Mesenchymal stem cell (in vitro differentiated cells and primary cell): ENCODE measurements at regions not wholly inside any gene's neighbourhood (a gene's known extent, or its start where the extent isn't known, plus 50 kb on each side); places are given as distances from the start of the nearest gene placed in this dataset.

ENCODE experiments used
- DNase-seq: peaks from one replicate; pipeline ENCODE4 v3.0.0-alpha.2; 2013
- H2AFZ ChIP-seq: one replicate; pipeline ENCODE4 v1.6.1; 2013; ENCODE audit warnings: low read depth, mild to moderate bottlenecking, control low read depth, inconsistent platforms, low read length, moderate library complexity
- H2AK5ac ChIP-seq: 2 replicates; pipeline ENCODE4 v1.6.1; 2013; ENCODE audit warnings: low read length, moderate library complexity, mild to moderate bottlenecking, inconsistent platforms; ENCODE audit not compliant: severe bottlenecking
- H2BK120ac ChIP-seq: one replicate; pipeline ENCODE4 v1.6.1; 2013; ENCODE audit warnings: low read depth, mild to moderate bottlenecking, inconsistent platforms, low read length, moderate library complexity
- H2BK12ac ChIP-seq, 2 experiments: one replicate each; pipeline ENCODE4 v1.6.1; 2013; ENCODE audit warnings: inconsistent platforms in 2 of 2, low read length in 2 of 2, mild to moderate bottlenecking in 2 of 2, moderate library complexity in 2 of 2, control low read depth in 1 of 2
- H2BK15ac ChIP-seq: one replicate; pipeline ENCODE4 v1.6.1; 2013; ENCODE audit warnings: mild to moderate bottlenecking, low read depth, inconsistent platforms; ENCODE audit not compliant: poor library complexity, severe bottlenecking
- H2BK5ac ChIP-seq: 2 replicates; pipeline ENCODE4 v1.6.1; 2013; ENCODE audit warnings: low read depth, mild to moderate bottlenecking, low read length, control low read depth, inconsistent platforms; ENCODE audit not compliant: poor library complexity, severe bottlenecking
- H3K14ac ChIP-seq, 2 experiments: one replicate each; pipeline ENCODE4 v1.6.1; 2013; ENCODE audit warnings: inconsistent platforms in 2 of 2, low read length in 2 of 2, control low read depth in 1 of 2, mild to moderate bottlenecking in 1 of 2, moderate library complexity in 1 of 2
- H3K18ac ChIP-seq, 2 experiments: one replicate each; pipeline ENCODE4 v1.6.1; 2013; ENCODE audit warnings: inconsistent platforms in 2 of 2, low read length in 2 of 2, control low read depth in 1 of 2, low read depth in 1 of 2, mild to moderate bottlenecking in 1 of 2
- H3K23ac ChIP-seq, 2 experiments: one replicate each; pipeline ENCODE4 v1.6.1; 2013; ENCODE audit warnings: inconsistent platforms in 2 of 2, low read length in 2 of 2, mild to moderate bottlenecking in 2 of 2, moderate library complexity in 2 of 2, control low read depth in 1 of 2
- H3K27ac ChIP-seq: 2 replicates; pipeline ENCODE4 v1.5.1; 2013; ENCODE audit warnings: mild to moderate bottlenecking, moderate library complexity, low read length, control low read depth, inconsistent platforms; ENCODE audit not compliant: poor library complexity, severe bottlenecking
- H3K27me3 ChIP-seq, 2 experiments: 2 replicates each; pipeline versions ENCODE4 v1.6.1 to v1.7.0; 2013; ENCODE audit warnings: low read length in 2 of 2, mild to moderate bottlenecking in 2 of 2, moderate library complexity in 2 of 2, control low read depth in 1 of 2, inconsistent platforms in 1 of 2; ENCODE audit not compliant: control insufficient read depth in 1 of 2, insufficient read depth in 1 of 2
- H3K36me3 ChIP-seq, 2 experiments: 2 replicates each; pipeline versions ENCODE4 v1.6.1 to v1.7.0; 2013; ENCODE audit warnings: low read length in 2 of 2, control low read depth in 1 of 2, inconsistent platforms in 1 of 2, low read depth in 1 of 2, mild to moderate bottlenecking in 1 of 2; ENCODE audit not compliant: insufficient read depth in 2 of 2, control insufficient read depth in 1 of 2
- H3K4ac ChIP-seq, 2 experiments: one replicate each; pipeline ENCODE4 v1.6.1; 2013; ENCODE audit warnings: inconsistent platforms in 2 of 2, low read length in 2 of 2, mild to moderate bottlenecking in 2 of 2, moderate library complexity in 2 of 2, control low read depth in 1 of 2, low read depth in 1 of 2
- H3K4me1 ChIP-seq: 2 replicates; pipeline ENCODE4 v1.6.1; 2013; ENCODE audit warnings: low read depth, low read length, control low read depth; ENCODE audit not compliant: control insufficient read depth, insufficient read depth
- H3K4me2 ChIP-seq: 2 replicates; pipeline ENCODE4 v1.6.1; 2013; ENCODE audit warnings: low read length, mild to moderate bottlenecking, inconsistent platforms; ENCODE audit not compliant: poor library complexity, severe bottlenecking
- H3K4me3 ChIP-seq, 2 experiments: 2 replicates each; pipeline versions ENCODE4 v1.5.1 to v1.7.0; 2013; ENCODE audit warnings: low read length in 2 of 2, mild to moderate bottlenecking in 2 of 2, control low read depth in 1 of 2, low read depth in 1 of 2; ENCODE audit not compliant: insufficient read depth in 1 of 2
- H3K79me1 ChIP-seq: replicated peaks from 2 replicates; pipeline ENCODE4 v1.6.1; 2013; ENCODE audit warnings: mild to moderate bottlenecking, control low read depth, low read length, inconsistent platforms; ENCODE audit not compliant: poor library complexity, severe bottlenecking
- H3K9ac ChIP-seq: 2 replicates; pipeline ENCODE4 v1.7.0; 2013; ENCODE audit warnings: mild to moderate bottlenecking, low read length, moderate library complexity
- H3K9me3 ChIP-seq: 2 replicates; pipeline ENCODE4 v1.7.0; 2013; ENCODE audit warnings: mild to moderate bottlenecking, low read length; ENCODE audit not compliant: control insufficient read depth
- H4K8ac ChIP-seq: one replicate; pipeline ENCODE4 v1.6.1; 2013; ENCODE audit warnings: inconsistent platforms, mild to moderate bottlenecking, low read length, moderate library complexity
- H4K91ac ChIP-seq: one replicate; pipeline ENCODE4 v1.6.1; 2013; ENCODE audit warnings: mild to moderate bottlenecking, low read length, inconsistent platforms
- WGBS: methylation state at CpG from one replicate; pipeline ENCODE4 v1.1.7; 2013; ENCODE audit warnings: mixed read lengths; 5-methylcytosine and 5-hydroxymethylcytosine counted together

GRCh38 chr4:101706535-101707057 lies 83.9 kb upstream of the BANK1 start:
- WGBS: 89% methylated on average over 1 of the region's 1 CpG
- no peaks in the 10 kb centered on the region for H3K4me1 ChIP-seq
- no peak overlapping the region for H3K27ac ChIP-seq
- no peak overlapping the region for H3K23ac ChIP-seq
- no peak overlapping the region for H2BK120ac ChIP-seq
- H3K18ac ChIP-seq: no peak overlapping the region
- H2AK5ac ChIP-seq: no peak overlapping the region
- no peak for DNase-seq
- H3K14ac ChIP-seq: no peak overlapping the region
- no peak overlapping the region for H4K91ac ChIP-seq
- H3K4me3 ChIP-seq: no peak overlapping the region
- H2BK12ac ChIP-seq: no peak overlapping the region
- H4K8ac ChIP-seq: no peak overlapping the region
- no peaks in the 10 kb centered on the region for H3K36me3 ChIP-seq
- H2AFZ ChIP-seq: no peak overlapping the region
- no peaks in the 10 kb centered on the region for H3K27me3 ChIP-seq
- no peak overlapping the region for H3K4me2 ChIP-seq
- H3K4ac ChIP-seq: no peak overlapping the region
- peaks cover 16% of the 10 kb centered on the region for H3K9me3 ChIP-seq
- H2BK5ac ChIP-seq: no peak overlapping the region
- no peak overlapping the region for H2BK15ac ChIP-seq
- no peak overlapping the region for H3K9ac ChIP-seq
- H3K79me1 ChIP-seq: no peaks in the 10 kb centered on the region

- Histone ChIP-seq H3K27ac (no peak overlapping the region), H2BK15ac (no peak overlapping the region), H3K14ac (no peak overlapping the region), H3K9me3 (peaks cover 6% of the 10 kb centered on the region), H3K18ac (no peak overlapping the region), H3K4me1 (no peaks in the 10 kb centered on the region), H2BK12ac (no peak overlapping the region), H3K4me2 (no peak overlapping the region), H2AFZ (no peak overlapping the region), H3K23ac (no peak overlapping the region), H2AK5ac (no peak overlapping the region), H4K91ac (no peak overlapping the region), H3K36me3 (no peaks in the 10 kb centered on the region), H3K27me3 (no peaks in the 10 kb centered on the region), H3K4ac (no peak overlapping the region), H4K8ac (no peak overlapping the region), H3K79me1 (no peaks in the 10 kb centered on the region), H3K4me3 (no peak overlapping the region), H3K9ac (no peak overlapping the region), H2BK5ac (no peak overlapping the region), H2BK120ac (no peak overlapping the region)
- 100% methylated on average over 1 of the region's 1 CpG for WGBS
- no peak for DNase-seq
Measured at GRCh38 chr4:101701551-101701950, 89.0 kb upstream of the BANK1 start.

GRCh38 chr4:101699441-101700124 lies 90.9 kb upstream of the BANK1 start:
- Histone ChIP-seq H2BK15ac (no peak overlapping the region), H2AFZ (no peak overlapping the region), H2BK12ac (no peak overlapping the region), H3K4me2 (no peak overlapping the region), H3K27ac (no peak overlapping the region), H3K4me1 (no peaks in the 10 kb centered on the region), H3K4me3 (no peak overlapping the region), H3K18ac (no peak overlapping the region), H3K4ac (no peak overlapping the region), H3K14ac (no peak overlapping the region), H3K9me3 (no peaks in the 10 kb centered on the region), H2AK5ac (no peak overlapping the region), H3K36me3 (no peaks in the 10 kb centered on the region), H2BK5ac (no peak overlapping the region), H3K9ac (no peak overlapping the region), H4K8ac (no peak overlapping the region), H3K79me1 (no peaks in the 10 kb centered on the region), H2BK120ac (no peak overlapping the region), H3K23ac (no peak overlapping the region), H3K27me3 (no peaks in the 10 kb centered on the region), H4K91ac (no peak overlapping the region)
- no peak for DNase-seq
- WGBS: 92% methylated on average over 8 of the region's 8 CpGs

- Histone ChIP-seq H3K4ac (no peak overlapping the region), H3K23ac (no peak overlapping the region), H3K4me2 (no peak overlapping the region), H3K9ac (no peak overlapping the region), H4K91ac (no peak overlapping the region), H4K8ac (no peak overlapping the region), H2BK15ac (no peak overlapping the region), H3K27ac (no peak overlapping the region), H3K36me3 (no peaks in the 10 kb centered on the region), H2AFZ (no peak overlapping the region), H3K4me1 (no peaks in the 10 kb centered on the region), H3K14ac (no peak overlapping the region), H3K18ac (no peak overlapping the region), H2BK12ac (no peak overlapping the region), H2BK120ac (no peak overlapping the region), H3K27me3 (no peaks in the 10 kb centered on the region), H3K9me3 (no peaks in the 10 kb centered on the region), H3K79me1 (no peaks in the 10 kb centered on the region), H2BK5ac (no peak overlapping the region), H3K4me3 (no peak overlapping the region), H2AK5ac (no peak overlapping the region)
- DNase-seq: no peak
- WGBS: 100% methylated on average over 1 of the region's 1 CpG
Measured at GRCh38 chr4:101697266-101697665, 93.3 kb upstream of the BANK1 start.
